Activated CD8-positive, alpha-beta T cell treated with anti-CD3 and anti-CD28 coated beads for 36 hours (primary cell): ENCODE measurements at regions not wholly inside any gene's neighbourhood (a gene's known extent, or its start where the extent isn't known, plus 50 kb on each side); places are given as distances from the start of the nearest gene placed in this dataset.

ENCODE experiments used
- ATAC-seq: fragments of 200-7000 bp; cut with Tn5 transposase; one replicate; pipeline ENCODE4 v1.10.0; 2021; ENCODE audit warnings: mild to moderate bottlenecking, moderate library complexity
- CTCF ChIA-PET: fragments of 350-600 bp; sonication (Branson Sonifier 250); formaldehyde crosslinking; loops from one replicate; lab custom pipeline; 2021; ENCODE audit warnings: antibody characterized with exemption; lab: Charles Lee
- POLR2A ChIA-PET: fragments of 350-600 bp; sonication (Branson Sonifier 250); formaldehyde crosslinking; loops from one replicate; lab custom pipeline; 2021; ENCODE audit warnings: antibody characterized with exemption; lab: Charles Lee
- DNase-seq: peaks from one replicate; pipeline ENCODE4 v3.0.0-alpha.2; 2020
- H3K27ac Mint-ChIP-seq: one replicate; pipeline ENCODE4 v1.8.0; 2021; ENCODE audit warnings: mild to moderate bottlenecking, mixed read lengths
- H3K27me3 Mint-ChIP-seq: one replicate; pipeline ENCODE4 v1.8.0; 2021; ENCODE audit warnings: mixed read lengths
- H3K36me3 Mint-ChIP-seq: one replicate; pipeline ENCODE4 v1.8.0; 2021; ENCODE audit warnings: low read depth, mixed read lengths
- H3K4me1 Mint-ChIP-seq: one replicate; pipeline ENCODE4 v1.8.0; 2021; ENCODE audit warnings: low read depth, mixed read lengths
- H3K4me3 Mint-ChIP-seq: one replicate; pipeline ENCODE4 v1.8.0; 2021; ENCODE audit warnings: mild to moderate bottlenecking, moderate library complexity, mixed read lengths
- H3K9me3 Mint-ChIP-seq: one replicate; pipeline ENCODE4 v1.8.0; 2021; ENCODE audit warnings: mixed read lengths
- intact Hi-C: fragments of 100-400 bp; cut with micrococcal nuclease; formaldehyde crosslinking; loops from one replicate; pipeline ENCODE4 v1.10.0; 2022
- TF ChIP-seq, protein P1 (sequence below): fragments of 200-600 bp; IDR thresholded peaks from one replicate; pipeline ENCODE4 v1.8.0; 2022; ENCODE audit warnings: antibody characterized with exemption, mild to moderate bottlenecking

GRCh38 chr17:13256545-13256944 is 238.7 kb upstream of the ELAC2 start:
- ATAC-seq (no peak), DNase-seq (no peak)
- Mint-ChIP-seq H3K36me3 (no peaks in the 10 kb centered on the region), H3K9me3 (no peaks in the 10 kb centered on the region), H3K27ac (no peak overlapping the region), H3K4me3 (no peak overlapping the region), H3K27me3 (peaks cover 3% of the 10 kb centered on the region), H3K4me1 (no peaks in the 10 kb centered on the region)
- ChIA-PET POLR2A (no interaction called here), CTCF (no interaction called here)
- intact Hi-C loops = no loop called here
- TF ChIP-seq, protein P1, sequence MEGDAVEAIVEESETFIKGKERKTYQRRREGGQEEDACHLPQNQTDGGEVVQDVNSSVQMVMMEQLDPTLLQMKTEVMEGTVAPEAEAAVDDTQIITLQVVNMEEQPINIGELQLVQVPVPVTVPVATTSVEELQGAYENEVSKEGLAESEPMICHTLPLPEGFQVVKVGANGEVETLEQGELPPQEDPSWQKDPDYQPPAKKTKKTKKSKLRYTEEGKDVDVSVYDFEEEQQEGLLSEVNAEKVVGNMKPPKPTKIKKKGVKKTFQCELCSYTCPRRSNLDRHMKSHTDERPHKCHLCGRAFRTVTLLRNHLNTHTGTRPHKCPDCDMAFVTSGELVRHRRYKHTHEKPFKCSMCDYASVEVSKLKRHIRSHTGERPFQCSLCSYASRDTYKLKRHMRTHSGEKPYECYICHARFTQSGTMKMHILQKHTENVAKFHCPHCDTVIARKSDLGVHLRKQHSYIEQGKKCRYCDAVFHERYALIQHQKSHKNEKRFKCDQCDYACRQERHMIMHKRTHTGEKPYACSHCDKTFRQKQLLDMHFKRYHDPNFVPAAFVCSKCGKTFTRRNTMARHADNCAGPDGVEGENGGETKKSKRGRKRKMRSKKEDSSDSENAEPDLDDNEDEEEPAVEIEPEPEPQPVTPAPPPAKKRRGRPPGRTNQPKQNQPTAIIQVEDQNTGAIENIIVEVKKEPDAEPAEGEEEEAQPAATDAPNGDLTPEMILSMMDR = no peak

- ChIA-PET CTCF (no interaction called here), POLR2A (no interaction called here)
- ATAC-seq (no peak), DNase-seq (no peak)
- H3K4me1 Mint-ChIP-seq = no peaks in the 10 kb centered on the region
- peaks cover 2% of the 10 kb centered on the region for H3K27me3 Mint-ChIP-seq
- TF ChIP-seq, protein P1 = no peak
- no peak overlapping the region for H3K4me3 Mint-ChIP-seq
- no peaks in the 10 kb centered on the region for H3K36me3 Mint-ChIP-seq
- H3K27ac Mint-ChIP-seq = no peak overlapping the region
- intact Hi-C loops = no loop called here
- H3K9me3 Mint-ChIP-seq = peaks cover 4% of the 10 kb centered on the region
These were observed 236.0 kb upstream of the ELAC2 start for GRCh38 chr17:13253733-13254410.

DNA sequence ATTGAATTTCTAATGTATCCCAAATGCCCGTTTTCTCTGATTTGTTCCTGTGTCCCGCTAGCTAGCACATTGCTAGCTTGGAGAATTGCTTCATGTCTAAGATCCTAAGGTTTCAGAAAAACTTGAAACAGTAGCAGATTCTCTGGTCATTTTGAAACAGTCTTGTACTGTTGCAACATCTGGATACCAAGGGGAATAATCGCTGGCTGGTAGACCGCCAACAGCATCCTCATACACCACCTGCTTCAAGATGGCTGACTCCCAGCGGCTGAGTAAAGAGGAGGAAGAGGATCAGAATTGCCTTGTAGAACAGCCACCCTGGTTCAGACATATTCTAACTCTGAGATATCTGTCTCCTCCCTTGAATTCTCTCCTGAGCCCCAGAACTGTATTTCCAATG is 226.7 kb upstream of the ELAC2 start:
- Mint-ChIP-seq H3K4me1 (no peaks in the 10 kb centered on the region), H3K27me3 (no peaks in the 10 kb centered on the region), H3K27ac (no peak overlapping the region), H3K36me3 (no peaks in the 10 kb centered on the region), H3K4me3 (no peak overlapping the region), H3K9me3 (peaks cover 6% of the 10 kb centered on the region)
- intact Hi-C loops = no loop called here
- DNase-seq = no peak
- ChIA-PET CTCF (no interaction called here), POLR2A (no interaction called here)
- TF ChIP-seq, protein P1 = no peak
- no peak for ATAC-seq

- H3K36me3 Mint-ChIP-seq = no peaks in the 10 kb centered on the region
- no peaks in the 10 kb centered on the region for H3K4me1 Mint-ChIP-seq
- DNase-seq (no peak), ATAC-seq (no peak)
- TF ChIP-seq, protein P1 = no peak
- H3K27ac Mint-ChIP-seq = no peak overlapping the region
- POLR2A ChIA-PET = no interaction called here
- CTCF ChIA-PET = no interaction called here
- intact Hi-C loops = no loop called here
- no peaks in the 10 kb centered on the region for H3K27me3 Mint-ChIP-seq
- H3K9me3 Mint-ChIP-seq = no peaks in the 10 kb centered on the region
- no peak overlapping the region for H3K4me3 Mint-ChIP-seq
These were observed 225.8 kb upstream of the ELAC2 start for GRCh38 chr17:13243585-13243984.

GRCh38 chr17:13240851-13241250 is 223.0 kb upstream of the ELAC2 start:
- POLR2A ChIA-PET = no interaction called here
- TF ChIP-seq, protein P1 = no peak
- H3K4me1 Mint-ChIP-seq = no peaks in the 10 kb centered on the region
- CTCF ChIA-PET = no interaction called here
- H3K9me3 Mint-ChIP-seq = no peaks in the 10 kb centered on the region
- ATAC-seq (no peak), DNase-seq (no peak)
- no peaks in the 10 kb centered on the region for H3K36me3 Mint-ChIP-seq
- H3K27me3 Mint-ChIP-seq = peaks cover 2% of the 10 kb centered on the region
- intact Hi-C loops = no loop called here
- H3K4me3 Mint-ChIP-seq = no peak overlapping the region
- H3K27ac Mint-ChIP-seq = no peak overlapping the region
